HG02759 (cell line): ENCODE measurements at regions not wholly inside any gene's neighbourhood (a gene's known extent, or its start where the extent isn't known, plus 50 kb on each side); places are given as distances from the start of the nearest gene placed in this dataset.

Experiments used
- ATAC-seq: cut with Tn5 transposase; IDR thresholded peaks from one replicate; pipeline ENCODE4 v1.9.1; 2021; ENCODE audit warnings: mild to moderate bottlenecking, moderate library complexity; ENCODE audit not compliant: unreplicated experiment

DNA sequence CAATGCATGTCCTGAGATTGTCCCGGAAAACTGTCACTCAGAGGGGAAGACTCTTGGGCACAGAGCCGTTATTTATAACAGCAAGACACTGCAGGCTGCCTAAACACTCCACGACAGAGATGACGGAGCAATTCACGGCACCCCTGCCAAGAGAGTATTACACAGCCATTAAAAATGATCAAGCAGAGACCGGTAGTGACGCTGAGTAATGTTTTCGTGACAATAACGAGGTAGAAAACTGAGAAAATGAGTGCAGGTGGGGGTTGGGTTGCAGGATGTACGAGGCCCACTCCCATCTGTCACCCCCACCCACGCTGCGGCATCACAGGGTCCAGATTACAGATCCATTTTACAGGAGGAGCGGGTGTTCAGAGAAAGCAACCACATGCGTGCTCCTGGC is 58.9 kb upstream of the LINGO1 start:
- no peak for ATAC-seq

DNA sequence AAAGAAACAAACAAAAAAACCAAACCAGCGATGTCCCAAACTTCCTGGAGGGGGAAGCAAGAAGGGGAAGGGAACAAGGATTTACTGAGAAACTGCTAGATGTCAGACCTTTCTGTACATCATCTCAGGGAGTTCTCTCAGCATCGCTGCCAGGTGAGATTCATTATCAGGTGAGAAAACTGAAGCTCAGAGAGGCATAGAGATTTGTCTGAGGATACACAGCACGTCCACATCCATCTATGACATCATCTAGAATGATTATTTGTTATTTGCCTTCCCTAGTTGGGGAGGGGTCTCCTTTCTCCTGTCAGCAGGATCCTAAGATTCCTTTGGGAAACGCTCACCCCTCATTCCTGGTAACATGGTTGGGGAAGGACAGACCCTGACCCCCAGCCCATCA is 57.1 kb upstream of the LINGO1 start:
- no peak for ATAC-seq

DNA sequence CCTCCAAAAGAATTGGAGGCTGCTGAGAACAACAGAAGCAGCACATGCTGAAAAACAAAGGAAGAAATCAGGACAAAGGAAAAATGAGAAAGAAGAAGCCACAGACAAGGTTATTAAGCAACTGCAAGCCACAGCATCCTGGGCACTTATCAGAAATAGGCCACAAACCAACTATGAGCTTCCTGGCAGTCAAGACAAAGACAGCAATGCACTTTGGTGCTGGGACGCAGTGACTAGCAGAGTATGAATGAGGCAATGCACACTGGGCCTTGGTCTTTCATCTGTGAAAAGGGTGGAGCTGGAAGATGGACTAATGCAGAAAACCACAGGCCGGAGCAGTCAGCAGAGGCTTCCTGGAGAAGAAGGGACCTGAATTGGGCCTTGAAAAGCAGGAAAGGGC is 56.0 kb upstream of the LINGO1 start:
- ATAC-seq, result no peak

DNA sequence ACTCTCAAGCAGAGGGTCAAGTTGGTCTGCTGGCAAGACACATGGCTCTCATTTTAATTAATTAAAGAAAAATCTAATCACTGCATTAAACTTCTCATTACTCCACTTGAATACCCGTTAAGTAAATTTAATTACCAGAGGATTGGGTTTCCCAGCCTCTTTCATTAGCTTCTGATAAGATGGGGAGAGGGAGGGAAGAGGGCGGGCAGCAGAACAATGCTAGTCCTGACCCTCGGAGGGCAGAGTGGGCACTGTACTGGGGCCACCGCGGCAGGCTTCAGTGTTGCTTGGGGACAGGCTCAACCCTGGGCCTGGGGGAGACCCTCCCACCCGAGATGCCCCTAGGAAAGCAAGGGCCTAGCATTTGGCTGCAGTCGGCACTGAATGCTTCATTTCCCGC is 55.6 kb upstream of the LINGO1 start:
- no peak for ATAC-seq

DNA sequence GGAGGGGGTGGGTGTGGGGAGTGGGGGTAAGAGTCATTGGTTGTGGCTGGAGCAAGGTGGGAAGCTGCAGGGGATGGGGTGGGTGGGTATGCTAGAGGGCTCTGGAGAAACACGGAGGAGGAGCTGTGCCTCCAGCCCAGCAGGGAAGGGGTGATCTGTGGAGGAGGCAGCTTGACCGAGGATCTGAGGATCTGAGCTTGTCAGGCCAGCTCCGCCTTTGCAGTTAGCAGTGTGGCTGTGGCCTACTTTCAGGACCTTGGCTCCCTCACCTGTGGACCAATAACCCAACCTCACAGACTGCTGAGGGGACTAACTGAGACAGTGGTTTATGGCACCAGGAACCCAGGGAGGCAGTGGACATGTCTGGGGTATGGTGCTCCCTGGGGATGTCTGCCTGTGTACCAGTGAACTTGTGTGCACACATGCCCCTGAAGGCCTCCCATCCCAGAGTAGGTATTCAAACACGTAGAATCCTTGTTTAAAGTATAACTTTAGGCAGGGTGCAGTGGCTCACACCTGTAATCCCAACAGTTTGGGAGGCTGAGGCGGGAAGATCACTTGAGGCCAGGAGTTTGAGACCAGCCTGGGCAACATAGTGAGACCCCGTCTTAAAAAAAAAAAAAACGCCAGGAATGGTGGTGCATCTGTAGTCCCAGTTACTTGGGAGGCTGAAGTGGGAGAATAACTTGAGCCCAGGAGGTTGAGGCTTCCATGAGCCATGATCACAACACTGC is 52.5 kb upstream of the LINGO1 start:
- no peak for ATAC-seq

GRCh38 chr15:77684341-77685081 is 51.8 kb upstream of the LINGO1 start:
- no peak for ATAC-seq

GRCh38 chr15:77682564-77682963 is 49.9 kb upstream of the LINGO1 start:
- ATAC-seq, result no peak
